Inferior parietal cortex (tissue), 1 donor: ENCODE measurements at regions not wholly inside any gene's neighbourhood (a gene's known extent, or its start where the extent isn't known, plus 50 kb on each side); places are given as distances from the start of the nearest gene placed in this dataset.
"Not testable (repeated sequence)": the region's sequence is repeated elsewhere in the genome, so short reads cannot be mapped to it uniquely, and the experiment has no call there.

ENCODE experiments used
- DNase-seq: peaks from one replicate; pipeline ENCODE4 v3.0.0-alpha.2; 2016; ENCODE audit errors: extremely low spot score

DNA sequence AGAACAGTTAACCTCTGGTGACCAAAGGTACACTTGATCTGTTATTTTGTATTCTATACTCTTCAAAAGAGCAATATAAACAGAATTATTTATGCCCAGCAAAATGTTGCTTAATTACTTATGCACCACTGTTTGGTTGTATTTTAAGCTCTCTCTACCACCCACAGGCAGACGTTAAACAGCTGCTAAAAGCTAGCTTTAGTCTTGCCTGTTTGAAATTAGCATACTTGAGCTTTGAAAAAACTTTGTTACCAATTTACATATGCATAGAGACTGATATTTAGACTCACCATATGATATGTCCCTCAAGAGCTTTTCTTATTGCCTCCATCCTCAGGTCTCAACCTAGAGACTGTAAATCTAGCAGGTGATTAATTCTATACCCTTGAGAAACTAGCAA lies 426.9 kb downstream of the NR4A2 start:
- DNase-seq, result no peak

DNA sequence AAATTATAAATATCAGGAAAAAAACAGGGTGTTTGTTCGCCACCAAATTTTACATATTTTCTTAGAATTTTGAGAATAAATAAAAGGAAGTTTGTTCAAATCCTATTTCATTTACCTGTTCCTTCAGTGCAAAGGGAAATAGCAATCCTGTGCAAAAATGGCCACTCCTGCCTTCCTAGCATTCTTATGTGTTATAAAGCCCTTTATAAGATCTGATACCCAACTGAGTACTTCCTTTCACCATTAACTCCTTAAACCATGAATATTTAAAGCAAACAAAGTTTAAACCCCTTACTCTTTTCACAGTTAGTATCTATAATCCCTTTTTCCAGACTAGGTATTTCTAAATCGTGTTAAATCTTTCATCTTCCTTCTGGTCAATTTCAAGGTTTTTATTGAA lies 427.8 kb downstream of the NR4A2 start:
- no peak for DNase-seq

DNA sequence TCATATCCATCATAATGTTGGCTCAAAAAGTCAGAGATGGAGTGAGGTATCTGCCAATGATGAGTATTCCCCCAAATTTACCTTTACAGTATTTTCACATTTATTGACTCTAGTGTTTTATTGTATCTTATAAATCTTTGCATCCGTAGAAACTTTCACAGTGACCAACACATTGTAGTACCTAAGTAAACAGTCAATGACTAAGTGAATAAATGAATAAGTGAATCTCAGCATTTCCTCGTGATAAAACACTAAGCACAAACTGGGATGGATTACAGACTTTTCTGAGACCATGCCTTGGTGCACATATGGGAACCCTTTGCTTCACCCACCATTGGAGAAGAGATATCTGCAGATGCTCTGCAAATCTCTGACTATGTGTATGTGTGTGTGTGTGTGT lies 429.9 kb downstream of the NR4A2 start:
- no peak for DNase-seq

DNA sequence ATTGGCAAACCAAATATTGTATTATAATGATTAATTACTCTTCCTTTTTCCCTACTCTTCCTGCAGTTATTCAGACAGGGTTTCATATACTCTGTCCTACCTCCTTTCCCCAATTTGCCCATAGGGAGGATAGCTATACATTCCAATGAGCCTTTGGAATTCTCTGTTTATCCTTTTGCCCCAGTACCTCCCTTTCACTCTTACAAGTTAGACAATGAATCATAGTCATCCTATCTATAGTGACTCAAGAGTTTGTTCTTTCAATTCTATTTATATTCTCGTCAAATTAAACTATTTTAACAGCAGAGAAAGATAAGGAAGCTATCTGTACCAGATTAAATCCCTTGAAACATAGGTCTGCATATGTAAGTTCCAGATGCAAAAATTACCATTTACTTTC lies 437.5 kb downstream of the NR4A2 start:
- no peak for DNase-seq

DNA sequence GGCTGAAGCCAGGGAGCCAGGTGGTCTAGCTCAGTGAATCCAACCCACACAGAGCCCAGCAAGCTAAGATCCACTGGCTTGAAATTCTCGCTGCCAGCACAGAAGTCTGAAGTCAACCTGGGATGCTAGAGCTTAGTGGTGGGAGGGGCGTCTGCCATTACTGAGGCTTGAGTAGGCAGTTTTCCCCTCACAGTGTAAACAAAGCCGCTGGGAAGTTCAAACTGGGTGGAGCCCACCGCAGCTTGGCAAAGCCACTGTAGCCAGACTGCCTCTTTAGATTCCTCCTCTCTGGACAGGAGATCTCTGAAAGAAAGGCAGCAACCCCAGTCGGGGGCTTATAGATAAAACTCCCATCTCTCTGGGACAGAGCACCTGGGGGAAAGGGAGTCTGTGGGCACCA lies 452.1 kb downstream of the NR4A2 start:
- DNase-seq, result not testable (repeated sequence)

DNA sequence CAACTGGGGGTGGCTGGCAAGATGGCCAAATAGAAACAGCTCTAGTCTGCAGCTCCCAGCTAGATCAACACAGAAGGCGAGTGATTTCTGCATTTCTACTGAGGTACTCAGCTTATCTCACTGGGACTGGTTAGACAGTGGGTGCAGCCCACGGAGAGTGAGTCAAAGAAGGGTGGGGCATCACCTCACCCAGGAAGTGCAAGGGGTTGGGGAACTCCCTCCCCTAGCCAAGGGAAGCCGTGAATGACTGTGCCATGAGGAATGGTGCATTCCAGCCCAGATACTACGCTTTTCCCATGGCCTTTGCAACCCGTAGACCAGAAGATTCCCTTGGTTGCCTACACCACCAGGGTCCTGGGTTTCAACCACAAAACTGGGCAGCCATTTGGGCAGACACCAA lies 452.6 kb downstream of the NR4A2 start:
- DNase-seq, result not testable (repeated sequence)

DNA sequence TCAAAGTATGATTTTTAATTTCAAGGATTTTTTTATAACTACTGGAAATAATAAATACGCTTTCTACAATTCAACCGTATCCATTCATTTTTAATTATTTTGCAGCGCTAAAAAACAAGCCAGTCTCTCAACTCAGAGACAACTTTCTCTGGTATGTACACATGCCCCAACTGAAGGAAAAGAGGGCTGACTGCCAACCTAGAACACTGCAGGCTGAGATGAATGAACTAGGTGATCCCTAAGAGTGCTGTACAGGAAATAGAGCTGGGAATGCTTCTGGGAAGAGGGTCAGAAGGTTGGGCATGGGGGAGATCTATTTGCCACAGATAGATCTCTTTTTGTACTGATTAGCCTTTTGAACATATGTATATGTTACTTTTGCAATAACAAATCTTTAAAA lies 460.1 kb downstream of the NR4A2 start:
- no peak for DNase-seq

DNA sequence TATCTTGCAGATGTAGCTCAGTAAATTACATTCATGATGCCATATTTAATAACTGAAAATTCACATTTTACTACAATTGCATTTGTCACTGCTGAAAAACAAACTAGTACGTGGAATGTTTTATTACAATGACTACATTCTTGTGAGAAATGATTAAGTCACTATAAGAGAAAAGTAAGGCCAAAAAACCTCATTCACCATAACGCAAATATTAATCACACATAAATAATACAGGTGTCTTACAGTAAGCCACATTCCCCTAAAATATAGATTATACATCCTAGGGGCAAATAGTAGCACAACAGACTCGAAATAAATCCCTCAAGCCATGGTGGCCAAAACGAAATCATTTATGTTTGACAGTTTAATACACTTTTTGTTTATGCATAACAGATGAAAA lies 460.6 kb downstream of the NR4A2 start:
- DNase-seq, result no peak

DNA sequence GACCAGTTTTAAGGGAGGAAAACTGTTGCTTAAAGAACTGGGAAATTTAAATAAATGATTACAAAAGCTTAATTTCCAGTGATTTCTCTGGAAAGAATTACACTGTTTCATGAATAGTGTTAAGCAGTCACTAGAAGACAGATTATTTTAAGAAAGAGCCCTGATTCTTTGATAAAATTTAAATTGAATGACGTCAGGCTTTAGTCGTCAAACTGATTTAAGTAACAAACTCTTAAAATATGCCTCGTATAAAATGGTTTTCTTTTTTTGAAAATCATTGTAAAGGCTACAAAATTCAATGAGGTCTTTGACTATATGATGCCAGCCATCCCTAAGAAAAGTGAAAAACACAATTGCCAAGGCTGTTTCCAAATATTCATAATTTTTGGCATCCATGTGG lies 465.0 kb downstream of the NR4A2 start:
- DNase-seq, result no peak

DNA sequence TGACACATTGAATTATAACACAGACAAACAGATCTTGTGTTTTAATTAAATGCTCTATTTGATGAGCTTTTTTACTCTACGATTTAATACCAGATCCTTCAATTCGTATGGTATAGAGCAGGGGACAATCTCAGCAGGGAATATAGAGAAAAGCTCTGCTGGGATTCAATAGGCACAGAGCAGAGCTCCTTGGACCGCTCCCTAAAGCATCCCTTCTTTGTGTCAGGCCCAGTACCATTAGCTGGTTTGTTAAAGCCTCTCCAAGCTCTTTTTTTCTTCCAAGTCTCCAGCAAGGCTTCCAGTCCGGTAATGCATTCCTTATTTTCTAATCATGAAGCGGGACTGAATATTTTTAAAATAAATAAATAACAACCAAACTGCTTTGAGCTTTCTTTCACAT lies 466.0 kb downstream of the NR4A2 start:
- DNase-seq, result no peak

DNA sequence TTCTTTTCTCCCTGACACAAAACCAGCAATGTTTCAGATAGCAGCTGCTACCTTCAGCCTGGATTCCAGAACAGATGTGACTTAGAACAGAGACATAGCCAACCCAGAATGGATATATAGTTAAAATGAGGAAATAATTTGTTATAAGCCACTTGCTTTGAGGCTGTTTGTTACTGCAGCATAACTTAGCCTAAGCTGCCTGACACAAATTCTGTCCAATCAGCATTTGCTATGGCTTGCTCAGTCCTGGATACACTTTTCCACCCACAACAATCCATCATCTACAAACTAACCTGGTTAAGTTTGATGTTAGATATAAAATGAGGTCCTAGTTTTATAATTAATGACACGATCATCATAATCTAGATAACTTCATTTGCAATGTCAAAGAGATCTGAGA lies 480.4 kb downstream of the NR4A2 start:
- no peak for DNase-seq

DNA sequence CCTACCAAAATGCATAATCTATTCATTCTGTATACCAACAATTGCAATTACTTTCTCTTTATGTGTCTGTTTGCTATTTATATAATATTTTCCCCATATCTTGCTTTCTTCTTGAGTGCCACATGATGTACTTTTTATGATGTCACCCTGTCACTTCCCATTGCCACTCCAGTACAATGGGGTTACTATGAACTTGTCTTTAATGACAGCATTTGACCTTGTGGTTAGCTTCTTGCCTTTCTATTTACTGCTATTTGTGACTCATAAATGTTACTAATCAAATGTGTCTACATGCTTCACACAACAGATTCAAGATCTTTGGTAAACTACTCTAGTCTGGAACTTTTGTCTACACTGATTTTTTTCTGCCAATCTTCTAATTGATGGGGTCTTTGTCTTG lies 486.3 kb downstream of the NR4A2 start:
- no peak for DNase-seq

DNA sequence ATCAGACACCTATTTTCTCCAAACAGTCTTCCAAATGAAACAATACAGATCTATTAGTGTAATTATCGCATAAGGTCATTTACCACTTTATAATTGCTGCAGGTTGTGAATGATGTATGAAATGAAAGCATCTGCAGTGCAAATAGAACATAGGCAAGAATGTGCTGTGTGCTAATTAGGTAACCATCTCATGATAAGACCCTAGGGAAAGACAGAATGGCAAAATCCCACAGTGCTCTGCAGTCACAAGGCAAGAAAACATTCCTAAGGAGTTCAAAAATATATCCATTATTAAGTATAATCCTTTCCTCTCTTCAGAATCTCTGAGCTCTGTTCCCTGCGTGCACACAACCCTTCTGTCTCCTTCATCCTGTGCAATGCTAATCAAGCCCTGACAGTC lies 488.1 kb downstream of the NR4A2 start:
- DNase-seq, result no peak

DNA sequence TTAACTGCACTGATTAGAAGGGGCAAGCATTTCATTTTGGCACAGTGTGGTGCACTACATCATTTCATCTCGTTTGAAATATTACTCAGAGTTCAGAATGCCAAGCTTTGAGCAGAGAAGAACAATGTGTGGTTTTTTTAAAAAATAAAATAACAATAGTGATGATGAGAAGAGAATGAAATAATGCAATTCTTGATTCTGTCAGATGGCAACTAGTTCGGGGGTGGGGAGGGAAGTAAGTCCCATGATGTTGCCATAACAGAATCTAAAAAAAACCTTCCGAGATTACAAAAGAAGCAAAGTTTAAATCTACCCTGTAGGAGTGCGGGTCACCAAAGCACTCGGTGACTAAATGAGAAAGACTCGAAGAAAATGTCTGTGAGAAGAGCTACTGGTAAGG lies 490.4 kb downstream of the NR4A2 start:
- DNase-seq, result no peak

DNA sequence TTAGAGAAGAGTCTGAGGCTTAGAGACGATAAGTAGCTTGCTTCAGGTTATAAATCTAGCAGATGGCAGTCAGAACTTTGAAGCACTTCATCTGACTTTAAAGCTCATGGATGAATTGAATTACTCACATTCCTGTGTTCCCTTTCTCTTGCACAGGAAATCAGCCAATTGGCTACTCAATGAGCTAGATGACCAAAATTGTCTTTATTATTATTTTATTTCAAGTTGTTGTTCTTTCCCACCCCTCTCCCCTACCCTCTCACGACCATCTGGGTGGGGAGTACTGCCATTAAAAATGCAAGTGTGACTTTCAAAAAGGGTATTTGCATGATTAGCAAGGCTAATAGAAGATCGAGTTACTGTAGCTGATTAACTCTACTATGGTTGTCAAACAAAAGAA lies 491.1 kb downstream of the NR4A2 start:
- DNase-seq, result no peak

DNA sequence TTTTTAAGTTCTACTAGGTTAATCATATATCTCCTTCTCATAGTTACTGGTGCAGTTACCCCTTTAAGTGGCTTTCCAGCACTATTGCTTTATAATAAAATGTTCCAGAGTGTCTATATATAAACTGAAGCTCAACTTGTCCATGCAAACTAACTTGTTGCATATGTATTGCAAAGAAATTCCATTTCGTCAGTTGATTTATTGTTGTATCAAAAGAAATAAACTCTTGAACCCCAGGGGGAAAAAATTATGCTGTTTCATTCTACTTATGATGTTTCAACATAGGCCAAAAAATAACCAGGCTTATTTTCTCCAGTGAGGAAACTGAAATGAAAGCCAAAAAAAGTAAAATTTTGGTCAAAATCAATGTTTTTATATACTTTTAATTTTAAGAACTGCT lies 491.9 kb downstream of the NR4A2 start:
- no peak for DNase-seq

DNA sequence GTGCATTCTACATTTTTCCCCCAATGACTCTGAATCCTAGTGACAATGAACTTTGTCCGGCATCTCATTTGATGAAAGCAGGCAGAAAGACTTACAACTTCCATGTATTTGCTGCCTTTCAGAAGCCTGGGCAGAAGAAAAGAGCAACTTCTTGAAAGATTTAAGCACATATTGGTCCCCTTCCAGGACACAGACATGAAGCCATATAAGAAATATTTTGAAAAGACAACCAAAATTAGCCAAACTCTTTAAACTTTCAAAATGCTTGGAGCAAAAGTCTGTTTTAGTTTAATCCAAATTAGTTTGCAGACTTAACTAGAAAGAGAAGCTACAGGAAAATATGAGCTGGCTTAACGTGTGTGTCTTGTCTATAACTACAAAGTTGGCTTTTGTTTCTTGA lies 492.5 kb downstream of the NR4A2 start:
- DNase-seq, result no peak

DNA sequence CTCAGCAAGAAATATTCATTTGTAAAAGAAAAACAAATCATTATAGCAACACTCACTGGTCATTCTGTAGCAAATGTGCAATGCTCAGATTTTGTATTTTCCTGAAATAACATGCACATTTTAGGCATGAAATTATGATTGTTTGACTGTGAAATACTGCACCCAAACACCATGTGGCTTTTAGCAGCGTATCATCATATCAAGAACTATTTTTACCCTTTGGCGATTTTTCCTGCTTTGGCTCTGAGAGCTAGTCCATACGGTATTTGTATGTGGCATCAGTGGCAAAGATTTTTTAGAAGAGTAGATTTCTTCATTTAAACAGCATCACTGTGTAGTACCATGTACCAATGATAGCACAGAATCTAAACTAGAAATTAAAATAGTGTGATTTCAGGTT lies 493.1 kb downstream of the NR4A2 start:
- no peak for DNase-seq

DNA sequence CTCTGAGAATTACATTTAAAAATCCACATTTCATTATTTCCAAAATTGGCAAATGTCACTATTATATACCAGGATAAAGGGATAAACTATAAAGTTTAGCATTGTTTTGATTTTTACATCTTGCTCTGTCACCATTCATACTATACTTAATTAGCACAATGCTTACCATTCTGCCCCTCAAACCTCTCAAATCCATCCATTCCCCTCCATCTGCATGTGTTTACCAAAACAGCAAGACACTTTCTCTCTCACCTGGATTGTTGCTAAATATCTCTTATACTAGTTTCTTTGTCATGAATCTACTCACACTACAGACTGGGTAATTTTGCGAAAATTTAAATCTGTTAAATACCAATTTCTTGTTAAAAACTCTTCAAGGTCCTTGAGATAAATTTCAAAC lies 496.1 kb downstream of the NR4A2 start:
- DNase-seq, result no peak

DNA sequence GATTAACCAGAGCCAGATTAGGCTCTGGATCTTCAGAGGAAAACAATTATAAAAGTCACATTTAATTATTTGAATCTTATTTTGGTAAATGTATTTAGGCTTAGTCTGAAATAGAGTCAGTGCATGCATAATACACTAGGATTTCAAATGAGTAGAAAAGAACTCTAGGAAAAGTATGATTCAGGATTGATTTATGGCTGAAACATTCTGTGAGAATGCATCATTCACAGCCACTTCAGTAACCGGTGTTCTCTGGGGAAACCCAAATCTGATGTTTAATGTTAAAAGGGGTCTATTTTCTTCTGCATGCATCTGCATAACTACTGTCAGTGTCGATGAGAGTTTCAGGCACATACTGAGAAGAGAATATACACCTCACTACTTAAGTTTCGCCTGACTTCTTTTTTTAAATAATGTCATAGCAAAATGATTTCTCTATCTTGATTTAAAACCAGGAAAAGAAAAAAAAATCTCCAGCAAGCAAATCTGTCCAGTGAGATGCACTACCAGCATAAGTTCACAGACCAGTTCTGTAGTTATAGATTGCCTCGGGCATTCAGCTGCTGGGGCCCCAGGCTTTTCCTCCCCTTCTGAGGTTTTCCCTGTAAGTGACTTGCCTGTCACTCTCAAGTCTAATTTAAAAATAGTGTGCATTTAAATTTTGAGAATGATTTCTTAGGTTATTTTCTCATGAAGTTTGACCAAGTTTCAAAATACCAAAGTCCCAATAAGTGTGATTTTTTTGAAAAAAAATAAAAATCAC lies 501.5 kb downstream of the NR4A2 start:
- DNase-seq, result no peak

DNA sequence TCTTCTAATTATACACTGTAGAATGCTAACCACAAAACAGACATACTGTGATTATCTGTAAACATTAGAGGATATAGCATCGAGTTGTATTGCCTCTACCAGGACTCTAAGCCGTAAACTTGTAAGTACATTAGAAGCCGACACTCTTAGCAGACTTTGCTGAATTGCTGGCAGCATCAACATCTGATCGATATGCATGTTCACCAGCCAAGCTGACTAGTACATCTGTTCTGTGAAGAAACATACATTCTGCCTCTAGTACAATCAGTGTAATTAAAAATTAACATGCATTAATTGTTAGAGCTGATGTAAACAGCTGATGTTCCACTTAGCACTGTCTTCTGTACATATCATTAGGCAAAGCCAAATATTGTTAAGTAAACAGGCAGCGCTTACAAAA lies 502.2 kb downstream of the NR4A2 start:
- DNase-seq, result no peak

DNA sequence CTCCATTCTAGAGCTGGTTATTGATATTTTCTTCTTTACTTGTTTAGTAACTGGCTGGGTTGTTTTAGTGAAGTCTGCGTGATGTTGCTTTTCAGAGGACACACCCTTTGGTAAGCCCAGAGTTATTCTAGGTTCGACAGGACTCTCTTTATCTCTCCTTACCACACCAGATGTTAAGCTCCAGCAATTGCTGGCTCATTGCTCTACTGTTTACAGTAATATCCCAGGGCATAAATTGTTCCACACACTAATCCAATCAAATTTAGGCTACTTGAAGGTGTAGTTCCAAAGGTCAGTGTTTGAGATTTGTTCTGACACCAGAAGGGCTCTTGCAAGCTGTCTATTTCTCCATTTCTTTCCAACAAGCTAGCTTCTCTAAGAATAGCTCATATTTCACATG lies 506.6 kb downstream of the NR4A2 start:
- DNase-seq, result no peak

DNA sequence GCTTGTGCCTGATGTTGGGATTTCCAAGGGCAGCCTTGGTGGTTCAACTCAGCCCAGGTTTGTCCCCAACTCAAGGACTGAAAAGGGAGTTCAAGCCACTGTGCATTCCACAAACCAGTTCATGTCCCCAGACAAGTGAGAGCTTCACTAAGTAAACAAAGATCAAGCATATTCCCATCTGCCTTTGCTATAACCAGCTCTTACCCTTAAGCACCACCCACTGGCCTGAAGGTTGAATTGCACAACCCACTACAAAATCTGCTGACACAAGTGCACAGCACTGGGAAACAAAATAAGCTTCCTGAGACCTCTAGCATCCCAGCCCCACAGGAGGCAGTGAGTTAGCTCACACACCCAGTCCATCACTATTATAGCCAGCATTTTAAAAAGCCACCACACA lies 516.7 kb downstream of the NR4A2 start:
- peak; percentile 29 for DNase-seq

DNA sequence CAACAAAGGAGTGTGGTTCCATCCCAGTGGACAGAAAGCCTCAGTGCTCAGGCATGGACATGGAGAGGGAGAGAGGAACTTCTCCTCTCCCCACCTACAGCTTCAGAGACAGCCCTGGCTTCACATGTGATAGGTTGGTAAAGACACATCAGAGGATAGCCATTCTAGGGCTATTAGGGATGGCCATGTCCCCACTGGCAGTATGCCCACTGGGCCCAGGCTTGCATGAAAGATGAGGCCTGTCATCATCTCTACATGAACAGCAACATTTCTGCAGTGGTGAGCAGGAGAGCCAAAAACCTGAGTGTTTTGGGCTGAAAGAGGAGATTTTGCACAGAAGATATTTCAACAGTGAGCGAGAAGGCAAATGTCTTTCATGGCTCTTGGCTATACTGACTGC lies 517.2 kb downstream of the NR4A2 start:
- DNase-seq, result no peak
